ENCODE measurements at regions not wholly inside any gene's neighbourhood (a gene's known extent, or its start where the extent isn't known, plus 50 kb on each side); places are given as distances from the start of the nearest gene placed in this dataset.

GRCh38 chr3:22371607-22372291 lies 620.7 kb upstream of the ZNF385D start:
- peak; percentile 54 for DNase-seq
- no peak overlapping the region for H2BK15ac ChIP-seq (ENCODE audit: low read depth, low read length)
- no peaks in the 10 kb centered on the region for H3K79me2 ChIP-seq (ENCODE audit: insufficient read depth, low read length)
- Mint-ChIP-seq H3K4me3 (peak overlapping the region; percentile 66 to 80), H3K27ac (no peak overlapping the region), H3K36me3 (ENCODE audit: insufficient read depth in 1 of 3, low read depth in 3 of 3) (peaks cover 0 to 2% (median under 1%) of the 10 kb centered on the region in 3 experiments; a peak in 3 of 7 replicates), H3K9me3 (no peaks in the 10 kb centered on the region), H3K4me1 (peaks cover 19 to 23% of the 10 kb centered on the region in 2 experiments), H3K27me3 (ENCODE audit: low read depth) (peaks cover 61% of the 10 kb centered on the region)
- H3K27ac ChIP-seq (ENCODE audit: insufficient read length, low read depth, low read length): no peak overlapping the region
- H3K56ac ChIP-seq (ENCODE audit: insufficient read length, low read depth, low read length): no peak overlapping the region
- H2AK5ac ChIP-seq (ENCODE audit: insufficient read length, low read length): no peak overlapping the region
- H2BK12ac ChIP-seq (ENCODE audit: insufficient read length, low read depth, low read length): no peak overlapping the region
- WGBS (ENCODE audit: extremely low coverage, insufficient read length, low lambda C conversion rate): no CpG with 5 or more reads among the region's 23 CpGs
- no peak overlapping the region for H2BK120ac ChIP-seq (ENCODE audit: low read depth, low read length, poor library complexity, severe bottlenecking)
- peaks cover 12% of the 10 kb centered on the region; the same call in 1 of the 2 replicates for H3K27me3 ChIP-seq (ENCODE audit: insufficient read depth, low read length)
- no peaks in the 10 kb centered on the region for H3K9me3 ChIP-seq (ENCODE audit: control insufficient read depth, low read depth, low read length)
- H3K9ac ChIP-seq (ENCODE audit: extremely low read depth, insufficient read length, low read length): no peak overlapping the region
- no peak overlapping the region for H2BK20ac ChIP-seq (ENCODE audit: low read depth, low read length, poor library complexity, severe bottlenecking)
- H3K14ac ChIP-seq (ENCODE audit: insufficient read depth, low read length): peak overlapping the region; percentile 24; the same call in 1 of the 2 replicates
- peak overlapping the region; percentile 17 for H3K4me2 ChIP-seq (ENCODE audit: insufficient read depth, insufficient read length, low read length)
- no peaks in the 10 kb centered on the region for H3K79me1 ChIP-seq (ENCODE audit: insufficient read depth, low read depth, low read length, poor library complexity, severe bottlenecking)
- H3K23me2 ChIP-seq (ENCODE audit: insufficient read length, low read depth, low read length, poor library complexity, severe bottlenecking): peaks cover 6% of the 10 kb centered on the region
- no peak overlapping the region for H3K18ac ChIP-seq (ENCODE audit: insufficient read length, low read depth, low read length)
- no peak overlapping the region for H3T11ph ChIP-seq (ENCODE audit: low read length)
- H4K8ac ChIP-seq (replicated peaks; ENCODE audit: insufficient read length, low read depth, low read length): no peak overlapping the region
- no peak overlapping the region for H4K5ac ChIP-seq (ENCODE audit: insufficient read length, low read depth, low read length)
- no peak overlapping the region for H4K91ac ChIP-seq (ENCODE audit: insufficient read length, low read depth, low read length)
- H3K4me1 ChIP-seq (ENCODE audit: insufficient read depth, low read length): no peaks in the 10 kb centered on the region
- H2BK5ac ChIP-seq (ENCODE audit: insufficient read length, low read length): no peak overlapping the region
- no peaks in the 10 kb centered on the region for H4K20me1 ChIP-seq (ENCODE audit: control insufficient read depth, insufficient read depth, insufficient read length)
- TF ChIP-seq CTCF (conservative IDR thresholded peaks at IDR 0.05): no peak
- no peak overlapping the region for H3K4ac ChIP-seq (ENCODE audit: low read depth, low read length)
- H3K23ac ChIP-seq (ENCODE audit: insufficient read length, low read depth, low read length): no peak overlapping the region
- H2AFZ ChIP-seq (ENCODE audit: low read length): no peak overlapping the region
